Activated CD4-positive, alpha-beta T cell treated with anti-CD3 and anti-CD28 coated beads, Interleukin-2, amount 10 ng/mL, durations not matched to agents 24 days and 14 days (primary cell): ENCODE measurements at regions not wholly inside any gene's neighbourhood (a gene's known extent, or its start where the extent isn't known, plus 50 kb on each side); places are given as distances from the start of the nearest gene placed in this dataset.
"Not testable (repeated sequence)": the region's sequence is repeated elsewhere in the genome, so short reads cannot be mapped to it uniquely, and the experiment has no call there.

ENCODE experiments used
- DNase-seq: peaks from one replicate; pipeline ENCODE4 v3.0.0; 2022
- H3K27ac Mint-ChIP-seq: one replicate; pipeline ENCODE4 v1.8.0; 2022; ENCODE audit warnings: mild to moderate bottlenecking, mixed read lengths
- H3K27me3 Mint-ChIP-seq: one replicate; pipeline ENCODE4 v1.8.0; 2022; ENCODE audit warnings: mixed read lengths
- H3K36me3 Mint-ChIP-seq: one replicate; pipeline ENCODE4 v1.8.0; 2022; ENCODE audit warnings: low read depth, mild to moderate bottlenecking, mixed read lengths
- H3K4me1 Mint-ChIP-seq: one replicate; pipeline ENCODE4 v1.8.0; 2021; ENCODE audit warnings: mixed read lengths
- H3K4me3 Mint-ChIP-seq: one replicate; pipeline ENCODE4 v1.8.0; 2022; ENCODE audit warnings: mild to moderate bottlenecking, moderate library complexity, mixed read lengths
- H3K9me3 Mint-ChIP-seq: one replicate; pipeline ENCODE4 v1.8.0; 2021; ENCODE audit warnings: mixed read lengths
- intact Hi-C: fragments of 100-400 bp; cut with micrococcal nuclease; formaldehyde crosslinking; loops from one replicate; pipeline ENCODE4 v1.15.1; 2023

- no peak overlapping the region for H3K4me3 Mint-ChIP-seq
- no peaks in the 10 kb centered on the region for H3K9me3 Mint-ChIP-seq
- no peak for DNase-seq
- no peaks in the 10 kb centered on the region for H3K27me3 Mint-ChIP-seq
- intact Hi-C loops: no loop called here
- H3K27ac Mint-ChIP-seq: no peak overlapping the region
- no peaks in the 10 kb centered on the region for H3K36me3 Mint-ChIP-seq
- H3K4me1 Mint-ChIP-seq: peaks cover 3% of the 10 kb centered on the region
These were observed 367.3 kb upstream of the CASK start for GRCh38 chrX:42290608-42291007.

- intact Hi-C loops: loop anchor here (2.0 kb wide), 1 partner anchor 163 kb away; no protein-coding TSS in a partner anchor
- Mint-ChIP-seq H3K4me3 (no peak overlapping the region), H3K9me3 (no peaks in the 10 kb centered on the region), H3K27me3 (no peaks in the 10 kb centered on the region), H3K36me3 (no peaks in the 10 kb centered on the region), H3K4me1 (peaks cover 3% of the 10 kb centered on the region), H3K27ac (peak overlapping the region; percentile 81)
- DNase-seq: no peak
These were observed 366.4 kb upstream of the CASK start for GRCh38 chrX:42289492-42290385.

- H3K36me3 Mint-ChIP-seq, intact Hi-C loops, H3K4me3 Mint-ChIP-seq: not testable (repeated sequence)
These were observed 362.3 kb upstream of the CASK start for GRCh38 chrX:42285681-42286080.

GRCh38 chrX:42276982-42277690 is 353.8 kb upstream of the CASK start:
- no peaks in the 10 kb centered on the region for H3K27me3 Mint-ChIP-seq
- intact Hi-C loops: no loop called here
- DNase-seq: no peak
- no peaks in the 10 kb centered on the region for H3K9me3 Mint-ChIP-seq
- H3K4me1 Mint-ChIP-seq: no peaks in the 10 kb centered on the region
- H3K4me3 Mint-ChIP-seq: no peak overlapping the region
- H3K27ac Mint-ChIP-seq: no peak overlapping the region
- H3K36me3 Mint-ChIP-seq: no peaks in the 10 kb centered on the region

More at GRCh38 chrX:42285681-42286080, 362.3 kb upstream of the CASK start:
- not testable (repeated sequence) for H3K9me3 Mint-ChIP-seq, H3K4me1 Mint-ChIP-seq, H3K27me3 Mint-ChIP-seq, DNase-seq, H3K27ac Mint-ChIP-seq

- Mint-ChIP-seq H3K27me3 (no peaks in the 10 kb centered on the region), H3K4me1 (no peaks in the 10 kb centered on the region), H3K4me3 (no peak overlapping the region), H3K27ac (no peak overlapping the region), H3K9me3 (no peaks in the 10 kb centered on the region), H3K36me3 (no peaks in the 10 kb centered on the region)
- DNase-seq: no peak
- intact Hi-C loops: no loop called here
These were observed 350.8 kb upstream of the CASK start for GRCh38 chrX:42274151-42274550.

GRCh38 chrX:42273387-42273786 is 350.0 kb upstream of the CASK start:
- intact Hi-C loops: no loop called here
- Mint-ChIP-seq H3K36me3 (no peaks in the 10 kb centered on the region), H3K27me3 (peaks cover 2% of the 10 kb centered on the region), H3K27ac (no peak overlapping the region), H3K9me3 (no peaks in the 10 kb centered on the region), H3K4me3 (no peak overlapping the region), H3K4me1 (no peaks in the 10 kb centered on the region)
- no peak for DNase-seq

GRCh38 chrX:42269186-42269585 is 345.8 kb upstream of the CASK start:
- intact Hi-C loops: no loop called here
- Mint-ChIP-seq H3K4me3 (no peak overlapping the region), H3K4me1 (no peaks in the 10 kb centered on the region), H3K9me3 (no peaks in the 10 kb centered on the region), H3K36me3 (no peaks in the 10 kb centered on the region), H3K27ac (no peak overlapping the region), H3K27me3 (peaks cover 2% of the 10 kb centered on the region)
- no peak for DNase-seq

- no peaks in the 10 kb centered on the region for H3K36me3 Mint-ChIP-seq
- H3K27ac Mint-ChIP-seq: no peak overlapping the region
- peaks cover 7% of the 10 kb centered on the region for H3K9me3 Mint-ChIP-seq
- DNase-seq: no peak
- H3K27me3 Mint-ChIP-seq: no peaks in the 10 kb centered on the region
- H3K4me1 Mint-ChIP-seq: no peaks in the 10 kb centered on the region
- H3K4me3 Mint-ChIP-seq: no peak overlapping the region
- intact Hi-C loops: no loop called here
These were observed 337.5 kb upstream of the CASK start for GRCh38 chrX:42260854-42261253.

GRCh38 chrX:42248226-42248625 is 324.9 kb upstream of the CASK start:
- Mint-ChIP-seq H3K4me3 (no peak overlapping the region), H3K27me3 (no peaks in the 10 kb centered on the region), H3K36me3 (no peaks in the 10 kb centered on the region), H3K27ac (no peak overlapping the region), H3K9me3 (no peaks in the 10 kb centered on the region), H3K4me1 (no peaks in the 10 kb centered on the region)
- intact Hi-C loops: no loop called here
- no peak for DNase-seq

GRCh38 chrX:42247241-42247640 is 323.9 kb upstream of the CASK start:
- Mint-ChIP-seq H3K9me3 (no peaks in the 10 kb centered on the region), H3K36me3 (no peaks in the 10 kb centered on the region), H3K4me1 (no peaks in the 10 kb centered on the region), H3K27ac (no peak overlapping the region), H3K27me3 (no peaks in the 10 kb centered on the region), H3K4me3 (no peak overlapping the region)
- no peak for DNase-seq
- intact Hi-C loops: no loop called here

- Mint-ChIP-seq H3K27me3 (no peaks in the 10 kb centered on the region), H3K4me3 (no peak overlapping the region), H3K36me3 (no peaks in the 10 kb centered on the region), H3K9me3 (no peaks in the 10 kb centered on the region), H3K4me1 (no peaks in the 10 kb centered on the region), H3K27ac (no peak overlapping the region)
- no peak for DNase-seq
- intact Hi-C loops: no loop called here
These were observed 323.5 kb upstream of the CASK start for GRCh38 chrX:42246814-42247213.

GRCh38 chrX:42242004-42242403 is 318.6 kb upstream of the CASK start:
- Mint-ChIP-seq H3K36me3 (no peaks in the 10 kb centered on the region), H3K27me3 (no peaks in the 10 kb centered on the region), H3K4me1 (peaks cover 5% of the 10 kb centered on the region), H3K9me3 (peaks cover 3% of the 10 kb centered on the region), H3K27ac (no peak overlapping the region), H3K4me3 (no peak overlapping the region)
- no peak for DNase-seq
- intact Hi-C loops: no loop called here

- intact Hi-C loops: no loop called here
- DNase-seq: no peak
- Mint-ChIP-seq H3K27ac (no peak overlapping the region), H3K36me3 (no peaks in the 10 kb centered on the region), H3K4me3 (no peak overlapping the region), H3K27me3 (no peaks in the 10 kb centered on the region), H3K4me1 (peaks cover 5% of the 10 kb centered on the region), H3K9me3 (peaks cover 7% of the 10 kb centered on the region)
These were observed 318.1 kb upstream of the CASK start for GRCh38 chrX:42241421-42241820.

- no peak overlapping the region for H3K27ac Mint-ChIP-seq
- H3K36me3 Mint-ChIP-seq: no peaks in the 10 kb centered on the region
- no peak overlapping the region for H3K4me3 Mint-ChIP-seq
- H3K4me1 Mint-ChIP-seq: peaks cover 5% of the 10 kb centered on the region
- peaks cover 7% of the 10 kb centered on the region for H3K9me3 Mint-ChIP-seq
- intact Hi-C loops: no loop called here
- DNase-seq: no peak
- H3K27me3 Mint-ChIP-seq: no peaks in the 10 kb centered on the region
These were observed 314.6 kb upstream of the CASK start for GRCh38 chrX:42237956-42238355.
